PC-9 (cell line): ENCODE measurements at regions not wholly inside any gene's neighbourhood (a gene's known extent, or its start where the extent isn't known, plus 50 kb on each side); places are given as distances from the start of the nearest gene placed in this dataset.

Source experiments
- CTCF ChIP-seq: fragments of 200-600 bp; sonication (generic); conservative IDR thresholded peaks from 2 replicates; pipeline ENCODE4 v1.6.1; 2017; ENCODE audit warnings: mixed run types, antibody characterized with exemption, mild to moderate bottlenecking, moderate library complexity
- EZH2 ChIP-seq: fragments of 200-600 bp; sonication (generic); IDR thresholded peaks from 2 replicates; pipeline ENCODE4 v1.8.0; 2017; ENCODE audit warnings: antibody characterized with exemption, low read depth

- TF ChIP-seq CTCF (no peak), EZH2 (no peak)
These were observed 74.3 kb downstream of the MYEOV start for GRCh38 chr11:69368119-69368880.
